AG10803 (cell line): ENCODE measurements at regions not wholly inside any gene's neighbourhood (a gene's known extent, or its start where the extent isn't known, plus 50 kb on each side); places are given as distances from the start of the nearest gene placed in this dataset.

Experiments
- DNase-seq: peaks from one replicate; pipeline ENCODE4 v3.0.0; 2010; ENCODE audit warnings: low read depth
- H3K4me3 ChIP-seq: 2 replicates; pipeline ENCODE4 v1.5.1; 2011; ENCODE audit warnings: mild to moderate bottlenecking, low read length, control low read depth
- CTCF ChIP-seq: conservative IDR thresholded peaks from 2 replicates; pipeline ENCODE4 v1.5.1; 2011; ENCODE audit warnings: mild to moderate bottlenecking, low read length, control low read depth, inconsistent platforms

- no peak for TF ChIP-seq CTCF
- H3K4me3 ChIP-seq: no peak overlapping the region
- no peak for DNase-seq
Observed at GRCh38 chr5:57705769-57706168, 223.2 kb upstream of the ACTBL2 start.

- TF ChIP-seq CTCF: no peak
- peak; percentile 61 for DNase-seq
- no peak overlapping the region for H3K4me3 ChIP-seq
Observed at GRCh38 chr5:57703721-57704120, 221.1 kb upstream of the ACTBL2 start.

GRCh38 chr5:57700484-57700883, 217.9 kb upstream of the ACTBL2 start:
- no peak overlapping the region for H3K4me3 ChIP-seq
- DNase-seq: no peak
- TF ChIP-seq CTCF: no peak

- no peak for DNase-seq
- no peak for TF ChIP-seq CTCF
- H3K4me3 ChIP-seq: no peak overlapping the region
Observed at GRCh38 chr5:57700072-57700471, 217.5 kb upstream of the ACTBL2 start.

- H3K4me3 ChIP-seq: no peak overlapping the region
- no peak for DNase-seq
- no peak for TF ChIP-seq CTCF
Observed at GRCh38 chr5:57698802-57699201, 216.2 kb upstream of the ACTBL2 start.

- H3K4me3 ChIP-seq: no peak overlapping the region
- DNase-seq: no peak
- no peak for TF ChIP-seq CTCF
Observed at GRCh38 chr5:57698086-57698485, 215.5 kb upstream of the ACTBL2 start.

GRCh38 chr5:57696825-57697570, 214.4 kb upstream of the ACTBL2 start:
- no peak overlapping the region for H3K4me3 ChIP-seq
- no peak for TF ChIP-seq CTCF
- no peak for DNase-seq
